ENCODE measurements at regions not wholly inside any gene's neighbourhood (a gene's known extent, or its start where the extent isn't known, plus 50 kb on each side); places are given as distances from the start of the nearest gene placed in this dataset.

DNA sequence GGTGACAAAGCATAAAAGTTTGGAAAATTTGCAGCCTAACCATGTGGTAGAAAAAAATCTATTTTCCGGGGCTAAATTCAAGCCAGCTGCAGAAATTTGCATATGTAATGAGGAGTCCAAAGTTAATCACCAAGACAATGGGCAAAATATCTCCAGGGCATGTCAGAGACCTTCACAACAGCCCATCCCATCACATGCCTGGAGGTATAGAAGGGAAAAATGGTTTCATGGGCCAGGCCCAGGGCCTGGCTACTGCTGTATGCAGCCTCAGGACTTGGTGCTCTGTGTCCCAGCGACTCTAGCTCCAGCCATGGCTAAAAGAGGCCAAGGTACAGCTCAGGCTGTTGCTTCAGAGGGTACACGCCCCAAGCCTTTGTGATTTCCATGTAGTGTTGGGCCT, 655.8 kb upstream of the MGAT4C start:
- Mint-ChIP-seq H3K4me3 (ENCODE audit: unreplicated experiment) (no peak overlapping the region), H3K27me3 (ENCODE audit: insufficient read depth, unreplicated experiment) (no peaks in the 10 kb centered on the region), H3K9me3 (ENCODE audit: unreplicated experiment) (no peaks in the 10 kb centered on the region), H3K36me3 (ENCODE audit: insufficient read depth, unreplicated experiment) (no peaks in the 10 kb centered on the region), H3K27ac (ENCODE audit: low read depth, unreplicated experiment) (no peak overlapping the region), H3K4me1 (ENCODE audit: insufficient read depth, unreplicated experiment) (peaks cover 6% of the 10 kb centered on the region)
- no TSS peak for BruUV-seq (replicated peaks)
- intact Hi-C loops (cut with micrococcal nuclease), result loop anchor here (5.0 to 10.0 kb wide), 3 partner anchors 185 to 987 kb away; no protein-coding TSS in a partner anchor
- POLR2A ChIA-PET, result no interaction called here
- CTCF ChIA-PET, result interaction anchor here (0.9 kb wide), 1 partner anchor 433 kb away, joined by 4 read pairs; no protein-coding TSS in a partner anchor
- DNase-seq (ENCODE audit: unreplicated experiment), result no peak
- TF ChIP-seq CTCF (IDR thresholded peaks at IDR 0.05; ENCODE audit: unreplicated experiment), result no peak

- no TSS peak for BruUV-seq (replicated peaks)
- H3K4me3 Mint-ChIP-seq (ENCODE audit: unreplicated experiment), result no peak overlapping the region
- no peaks in the 10 kb centered on the region for H3K27me3 Mint-ChIP-seq (ENCODE audit: insufficient read depth, unreplicated experiment)
- CTCF ChIA-PET, result interaction anchor here (0.6 to 3.8 kb wide), 2 partner anchors 11 to 950 kb away, joined by 3 to 28 read pairs; no protein-coding TSS in a partner anchor
- H3K36me3 Mint-ChIP-seq (ENCODE audit: insufficient read depth, unreplicated experiment), result no peaks in the 10 kb centered on the region
- H3K4me1 Mint-ChIP-seq (ENCODE audit: insufficient read depth, unreplicated experiment), result no peaks in the 10 kb centered on the region
- POLR2A ChIA-PET, result no interaction called here
- no peaks in the 10 kb centered on the region for H3K9me3 Mint-ChIP-seq (ENCODE audit: unreplicated experiment)
- no peak for DNase-seq (ENCODE audit: unreplicated experiment)
- TF ChIP-seq CTCF (IDR thresholded peaks at IDR 0.05; ENCODE audit: unreplicated experiment), result no peak
- H3K27ac Mint-ChIP-seq (ENCODE audit: low read depth, unreplicated experiment), result no peak overlapping the region
- intact Hi-C loops (cut with micrococcal nuclease), result no loop called here
Observed at GRCh38 chr12:86903159-86903558, 647.0 kb upstream of the MGAT4C start.

DNA sequence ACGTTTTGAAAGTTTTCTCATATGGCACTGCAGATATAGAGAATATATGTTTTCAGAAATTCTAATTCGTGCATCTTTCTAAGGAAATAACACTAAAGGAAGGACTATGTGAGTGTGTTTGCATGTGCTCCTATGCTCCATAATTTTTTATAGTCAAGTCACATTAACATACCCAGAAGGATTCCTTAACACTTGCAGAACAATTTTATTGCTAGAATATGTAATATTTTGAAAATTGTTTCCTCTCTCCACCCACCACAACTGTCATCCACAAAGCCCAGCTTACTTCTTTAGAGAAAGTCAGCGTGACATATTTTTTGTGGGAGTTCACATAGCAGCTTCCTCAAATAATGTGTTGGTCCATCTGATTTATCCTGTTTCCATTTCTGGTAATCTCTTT, 604.6 kb upstream of the MGAT4C start:
- H3K36me3 Mint-ChIP-seq (ENCODE audit: insufficient read depth, unreplicated experiment), result no peaks in the 10 kb centered on the region
- no peaks in the 10 kb centered on the region for H3K4me1 Mint-ChIP-seq (ENCODE audit: insufficient read depth, unreplicated experiment)
- no peak for TF ChIP-seq CTCF (IDR thresholded peaks at IDR 0.05; ENCODE audit: unreplicated experiment)
- BruUV-seq (replicated peaks), result no TSS peak
- intact Hi-C loops (cut with micrococcal nuclease), result no loop called here
- POLR2A ChIA-PET, result no interaction called here
- CTCF ChIA-PET, result no interaction called here
- no peak for DNase-seq (ENCODE audit: unreplicated experiment)
- H3K27ac Mint-ChIP-seq (ENCODE audit: low read depth, unreplicated experiment), result no peak overlapping the region
- H3K9me3 Mint-ChIP-seq (ENCODE audit: unreplicated experiment), result no peaks in the 10 kb centered on the region
- no peak overlapping the region for H3K4me3 Mint-ChIP-seq (ENCODE audit: unreplicated experiment)
- no peaks in the 10 kb centered on the region for H3K27me3 Mint-ChIP-seq (ENCODE audit: insufficient read depth, unreplicated experiment)

DNA sequence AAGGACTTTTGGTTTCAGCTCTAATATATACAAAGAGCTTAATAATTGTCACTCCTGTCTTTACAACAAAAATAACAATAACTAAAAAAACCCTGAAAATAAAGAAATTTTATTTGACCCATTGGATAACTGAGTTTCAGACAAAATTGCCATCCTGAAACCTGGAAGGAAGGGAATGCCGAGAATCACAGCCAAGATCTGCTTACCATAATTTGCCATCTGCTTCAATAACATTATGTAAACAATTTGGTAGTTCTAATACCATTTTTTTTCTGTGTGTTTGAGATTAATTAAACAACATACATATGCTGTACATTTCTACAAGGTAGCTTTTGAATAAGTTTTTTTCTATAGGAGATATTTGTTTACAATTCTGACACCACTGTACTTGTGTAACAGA, 596.3 kb upstream of the MGAT4C start:
- no peak for TF ChIP-seq CTCF (IDR thresholded peaks at IDR 0.05; ENCODE audit: unreplicated experiment)
- no TSS peak for BruUV-seq (replicated peaks)
- no peak overlapping the region for H3K4me3 Mint-ChIP-seq (ENCODE audit: unreplicated experiment)
- peak overlapping the region; percentile 75 for H3K27ac Mint-ChIP-seq (ENCODE audit: low read depth, unreplicated experiment)
- no peaks in the 10 kb centered on the region for H3K4me1 Mint-ChIP-seq (ENCODE audit: insufficient read depth, unreplicated experiment)
- ChIA-PET CTCF (interaction anchor here (0.6 kb wide), 1 partner anchor 289 kb away, joined by 3 read pairs; no protein-coding TSS in a partner anchor), POLR2A (no interaction called here)
- H3K36me3 Mint-ChIP-seq (ENCODE audit: insufficient read depth, unreplicated experiment), result no peaks in the 10 kb centered on the region
- no peak for DNase-seq (ENCODE audit: unreplicated experiment)
- intact Hi-C loops (cut with micrococcal nuclease), result no loop called here
- no peaks in the 10 kb centered on the region for H3K27me3 Mint-ChIP-seq (ENCODE audit: insufficient read depth, unreplicated experiment)
- no peaks in the 10 kb centered on the region for H3K9me3 Mint-ChIP-seq (ENCODE audit: unreplicated experiment)
